Endothelial cell of umbilical vein (primary cell): ENCODE measurements at regions not wholly inside any gene's neighbourhood (a gene's known extent, or its start where the extent isn't known, plus 50 kb on each side); places are given as distances from the start of the nearest gene placed in this dataset.

ENCODE experiments used
- EZH2 ChIP-seq: IDR thresholded peaks from 2 replicates; pipeline ENCODE4 v1.6.1; 2012; ENCODE audit warnings: borderline replicate concordance, low read depth, mild to moderate bottlenecking, moderate library complexity, low read length, inconsistent platforms; ENCODE audit not compliant: severe bottlenecking
- GATA2 ChIP-seq: IDR thresholded peaks from 2 replicates; pipeline ENCODE4 v1.7.0; 2011; ENCODE audit warnings: low read depth, mild to moderate bottlenecking, moderate library complexity, mixed read lengths, low read length; ENCODE audit not compliant: insufficient read length, insufficient read depth
- JUN ChIP-seq: IDR thresholded peaks from 2 replicates; pipeline ENCODE4 v1.6.1; 2011; ENCODE audit warnings: borderline replicate concordance, low read depth; ENCODE audit not compliant: insufficient read length, insufficient read depth
- MYC ChIP-seq: IDR thresholded peaks from one replicate; pipeline ENCODE4 v1.6.1; 2011; ENCODE audit warnings: mild to moderate bottlenecking, low read depth, low read length
- POLR2A ChIP-seq: IDR thresholded peaks from 2 replicates; pipeline ENCODE4 v1.6.1; 2012; ENCODE audit warnings: low read depth, mild to moderate bottlenecking, control low read depth, low read length
- TF ChIP-seq, protein P1 (sequence below), 2 donors: IDR thresholded peaks; 1 replicate in 1 of 2; 2 replicates in 1 of 2; pipeline ENCODE4 v1.5.1; 2011; ENCODE audit warnings: low read length in 2 of 2, mild to moderate bottlenecking in 2 of 2, moderate library complexity in 2 of 2, control low read depth in 1 of 2, inconsistent platforms in 1 of 2, low read depth in 1 of 2; ENCODE audit not compliant: insufficient read depth in 1 of 2; ENCODE audit errors: extremely low read depth in 1 of 2

DNA sequence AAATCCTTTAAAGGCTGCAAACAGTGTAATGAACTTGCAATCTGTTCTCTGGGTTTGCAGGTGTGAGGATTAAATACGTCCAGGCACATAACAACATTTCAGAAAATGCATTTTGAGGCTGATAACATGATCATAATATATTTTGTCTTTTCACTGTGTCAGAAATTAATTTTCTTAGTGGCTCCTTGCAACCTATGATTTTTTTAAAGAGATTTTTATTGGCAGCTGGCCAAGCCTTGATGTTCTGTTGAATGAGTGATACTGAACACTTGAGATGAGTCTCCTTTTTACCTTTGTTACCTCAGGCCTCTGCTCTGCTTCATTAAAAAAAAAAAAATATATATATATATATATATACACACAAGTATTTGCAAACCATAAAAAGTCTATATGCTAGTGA is 68.2 kb upstream of the TENM3 start:
- TF ChIP-seq, protein P1, sequence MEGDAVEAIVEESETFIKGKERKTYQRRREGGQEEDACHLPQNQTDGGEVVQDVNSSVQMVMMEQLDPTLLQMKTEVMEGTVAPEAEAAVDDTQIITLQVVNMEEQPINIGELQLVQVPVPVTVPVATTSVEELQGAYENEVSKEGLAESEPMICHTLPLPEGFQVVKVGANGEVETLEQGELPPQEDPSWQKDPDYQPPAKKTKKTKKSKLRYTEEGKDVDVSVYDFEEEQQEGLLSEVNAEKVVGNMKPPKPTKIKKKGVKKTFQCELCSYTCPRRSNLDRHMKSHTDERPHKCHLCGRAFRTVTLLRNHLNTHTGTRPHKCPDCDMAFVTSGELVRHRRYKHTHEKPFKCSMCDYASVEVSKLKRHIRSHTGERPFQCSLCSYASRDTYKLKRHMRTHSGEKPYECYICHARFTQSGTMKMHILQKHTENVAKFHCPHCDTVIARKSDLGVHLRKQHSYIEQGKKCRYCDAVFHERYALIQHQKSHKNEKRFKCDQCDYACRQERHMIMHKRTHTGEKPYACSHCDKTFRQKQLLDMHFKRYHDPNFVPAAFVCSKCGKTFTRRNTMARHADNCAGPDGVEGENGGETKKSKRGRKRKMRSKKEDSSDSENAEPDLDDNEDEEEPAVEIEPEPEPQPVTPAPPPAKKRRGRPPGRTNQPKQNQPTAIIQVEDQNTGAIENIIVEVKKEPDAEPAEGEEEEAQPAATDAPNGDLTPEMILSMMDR (IDR thresholded peaks at IDR 0.05; ENCODE audit: extremely low read depth in 1 of 2, insufficient read depth in 1 of 2, low read depth in 1 of 2, low read length in 2 of 2), result no peak
- TF ChIP-seq MYC (no peak), GATA2 (no peak), POLR2A (no peak), EZH2 (no peak), JUN (no peak)
